HG02840 (cell line): ENCODE measurements at regions not wholly inside any gene's neighbourhood (a gene's known extent, or its start where the extent isn't known, plus 50 kb on each side); places are given as distances from the start of the nearest gene placed in this dataset.
"Not testable (repeated sequence)": the region's sequence is repeated elsewhere in the genome, so short reads cannot be mapped to it uniquely, and the experiment has no call there.

Source experiments
- ATAC-seq: cut with Tn5 transposase; IDR thresholded peaks from one replicate; pipeline ENCODE4 v1.9.1; 2021; ENCODE audit warnings: mild to moderate bottlenecking, moderate library complexity, moderate number of reproducible peaks; ENCODE audit not compliant: unreplicated experiment, low FRiP score

- no peak for ATAC-seq
Observed at GRCh38 chr13:33409673-33410510, 124.3 kb upstream of the STARD13 start.

- no peak for ATAC-seq
Observed at GRCh38 chr13:33410619-33411018, 125.1 kb upstream of the STARD13 start.

GRCh38 chr13:33411312-33411711, 125.8 kb upstream of the STARD13 start:
- ATAC-seq = no peak

GRCh38 chr13:33415822-33416221, 130.3 kb upstream of the STARD13 start:
- ATAC-seq = no peak

- ATAC-seq = not testable (repeated sequence)
Observed at GRCh38 chr13:33418224-33418953, 132.8 kb upstream of the STARD13 start.

GRCh38 chr13:33420117-33420516, 134.6 kb upstream of the STARD13 start:
- not testable (repeated sequence) for ATAC-seq

GRCh38 chr13:33426131-33426530, 140.6 kb upstream of the STARD13 start:
- ATAC-seq = no peak

GRCh38 chr13:33433316-33433715, 147.8 kb upstream of the STARD13 start:
- no peak for ATAC-seq

- no peak for ATAC-seq
Observed at GRCh38 chr13:33434676-33435075, 149.1 kb upstream of the STARD13 start.

GRCh38 chr13:33435207-33435606, 149.7 kb upstream of the STARD13 start:
- ATAC-seq = no peak

- ATAC-seq = no peak
Observed at GRCh38 chr13:33438918-33439317, 153.4 kb upstream of the STARD13 start.

- no peak for ATAC-seq
Observed at GRCh38 chr13:33441015-33441414, 155.5 kb upstream of the STARD13 start.

- ATAC-seq = no peak
Observed at GRCh38 chr13:33445024-33445423, 159.5 kb upstream of the STARD13 start.

GRCh38 chr13:33445476-33445875, 159.9 kb upstream of the STARD13 start:
- ATAC-seq = no peak

GRCh38 chr13:33446821-33447725, 161.5 kb upstream of the STARD13 start:
- no peak for ATAC-seq

- ATAC-seq = no peak
Observed at GRCh38 chr13:33448889-33449288, 163.3 kb upstream of the STARD13 start.

- ATAC-seq = no peak
Observed at GRCh38 chr13:33450956-33451709, 165.6 kb upstream of the STARD13 start.

GRCh38 chr13:33452873-33453517, 167.4 kb upstream of the STARD13 start:
- no peak for ATAC-seq

GRCh38 chr13:33453936-33454335, 168.4 kb upstream of the STARD13 start:
- ATAC-seq = no peak
